ENCODE measurements at regions not wholly inside any gene's neighbourhood (a gene's known extent, or its start where the extent isn't known, plus 50 kb on each side); places are given as distances from the start of the nearest gene placed in this dataset.

GRCh38 chr15:96395687-96396086, 65.2 kb downstream of the NR2F2 start:
- H3K4me3 ChIP-seq (replicated peaks in 1 of 4; ENCODE audit: control extremely low read depth in 1 of 4, insufficient read depth in 1 of 4, low read depth in 3 of 4, low read length in 4 of 4) = no peak overlapping the region

GRCh38 chr15:96398776-96399175, 68.3 kb downstream of the NR2F2 start:
- H3K4me3 ChIP-seq (replicated peaks in 1 of 4; ENCODE audit: control extremely low read depth in 1 of 4, insufficient read depth in 1 of 4, low read depth in 3 of 4, low read length in 4 of 4) = no peak overlapping the region
- H3K79me2 ChIP-seq (ENCODE audit: control insufficient read depth, insufficient read depth, low read length) = no peaks in the 10 kb centered on the region
- DNase-seq (ENCODE audit: low read depth in 2 of 2) = no peak
- H4K20me1 ChIP-seq (ENCODE audit: control insufficient read depth, extremely low read depth, insufficient read depth, low read length) = no peaks in the 10 kb centered on the region
- no peak overlapping the region for H2AFZ ChIP-seq (ENCODE audit: low read length)
- H3K27ac ChIP-seq (ENCODE audit: insufficient read depth, low read length) = no peak overlapping the region
- H3K9ac ChIP-seq (ENCODE audit: insufficient read depth, low read length) = no peak overlapping the region
- no peak for TF ChIP-seq EZH2 (IDR thresholded peaks at IDR 0.05; ENCODE audit: low read length, missing control alignments)
- TF ChIP-seq CTCF (conservative IDR thresholded peaks at IDR 0.05 in 1 of 2, IDR thresholded peaks at IDR 0.05 in 1 of 2; ENCODE audit: low read depth in 1 of 2, low read length in 2 of 2) = no peak
- H3K4me2 ChIP-seq (ENCODE audit: extremely low read depth, insufficient read depth, low read length) = no peak overlapping the region
- H3K27me3 ChIP-seq (ENCODE audit: control insufficient read depth, insufficient read depth, low read length) = no peaks in the 10 kb centered on the region
- H3K9me3 ChIP-seq (ENCODE audit: control insufficient read depth, insufficient read depth, low read depth, low read length) = no peaks in the 10 kb centered on the region
- no peaks in the 10 kb centered on the region for H3K4me1 ChIP-seq (ENCODE audit: control insufficient read depth, extremely low read depth, insufficient read depth, low read length)
- H3K36me3 ChIP-seq (ENCODE audit: control insufficient read depth, insufficient read depth, low read length) = no peaks in the 10 kb centered on the region

More at GRCh38 chr15:96395687-96396086, 65.2 kb downstream of the NR2F2 start:
- Histone ChIP-seq H3K79me2 (ENCODE audit: control insufficient read depth, insufficient read depth, low read length) (no peaks in the 10 kb centered on the region), H3K9me3 (ENCODE audit: control insufficient read depth, insufficient read depth, low read depth, low read length) (no peaks in the 10 kb centered on the region), H3K9ac (ENCODE audit: insufficient read depth, low read length) (no peak overlapping the region), H3K27ac (ENCODE audit: insufficient read depth, low read length) (no peak overlapping the region), H3K27me3 (ENCODE audit: control insufficient read depth, insufficient read depth, low read length) (no peaks in the 10 kb centered on the region), H2AFZ (ENCODE audit: low read length) (no peak overlapping the region), H3K4me1 (ENCODE audit: control insufficient read depth, extremely low read depth, insufficient read depth, low read length) (peaks cover 4% of the 10 kb centered on the region), H3K4me2 (ENCODE audit: extremely low read depth, insufficient read depth, low read length) (no peak overlapping the region), H3K36me3 (ENCODE audit: control insufficient read depth, insufficient read depth, low read length) (no peaks in the 10 kb centered on the region), H4K20me1 (ENCODE audit: control insufficient read depth, extremely low read depth, insufficient read depth, low read length) (no peaks in the 10 kb centered on the region)
- TF ChIP-seq EZH2 (IDR thresholded peaks at IDR 0.05; ENCODE audit: low read length, missing control alignments) = no peak
- TF ChIP-seq CTCF (conservative IDR thresholded peaks at IDR 0.05 in 1 of 2, IDR thresholded peaks at IDR 0.05 in 1 of 2; ENCODE audit: low read depth in 1 of 2, low read length in 2 of 2) = no peak
- DNase-seq (ENCODE audit: low read depth in 2 of 2) = no peak

DNA sequence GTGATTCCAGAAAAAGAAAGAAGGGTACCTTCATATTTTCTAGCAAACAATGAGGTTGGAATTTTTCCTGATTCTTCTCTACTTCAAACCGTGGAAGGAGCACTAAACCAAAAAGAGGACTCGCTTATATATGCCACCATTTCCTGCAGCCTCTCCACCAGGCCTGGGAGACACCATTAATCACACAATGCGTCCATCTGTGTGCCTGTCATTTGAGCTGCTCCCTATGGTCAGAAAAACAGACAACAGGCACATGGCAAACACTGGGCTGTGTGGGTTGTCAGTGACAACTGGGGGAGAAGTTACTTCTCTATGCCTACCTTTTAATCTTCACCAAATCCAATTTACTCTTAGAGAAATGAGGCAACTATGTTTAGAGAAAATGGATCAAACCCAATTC, 71.9 kb downstream of the NR2F2 start:
- no peaks in the 10 kb centered on the region for H4K20me1 ChIP-seq (ENCODE audit: control insufficient read depth, extremely low read depth, insufficient read depth, low read length)
- no peak for DNase-seq (ENCODE audit: low read depth in 2 of 2)
- H3K4me1 ChIP-seq (ENCODE audit: control insufficient read depth, extremely low read depth, insufficient read depth, low read length) = no peaks in the 10 kb centered on the region
- no peak overlapping the region for H3K27ac ChIP-seq (ENCODE audit: insufficient read depth, low read length)
- TF ChIP-seq CTCF (conservative IDR thresholded peaks at IDR 0.05 in 1 of 2, IDR thresholded peaks at IDR 0.05 in 1 of 2; ENCODE audit: low read depth in 1 of 2, low read length in 2 of 2) (no peak), EZH2 (IDR thresholded peaks at IDR 0.05; ENCODE audit: low read length, missing control alignments) (no peak)
- H3K36me3 ChIP-seq (ENCODE audit: control insufficient read depth, insufficient read depth, low read length) = no peaks in the 10 kb centered on the region
- no peak overlapping the region for H3K9ac ChIP-seq (ENCODE audit: insufficient read depth, low read length)
- no peak overlapping the region for H3K4me2 ChIP-seq (ENCODE audit: extremely low read depth, insufficient read depth, low read length)
- no peak overlapping the region for H3K4me3 ChIP-seq (replicated peaks in 1 of 4; ENCODE audit: control extremely low read depth in 1 of 4, insufficient read depth in 1 of 4, low read depth in 3 of 4, low read length in 4 of 4)
- no peaks in the 10 kb centered on the region for H3K9me3 ChIP-seq (ENCODE audit: control insufficient read depth, insufficient read depth, low read depth, low read length)
- no peaks in the 10 kb centered on the region for H3K27me3 ChIP-seq (ENCODE audit: control insufficient read depth, insufficient read depth, low read length)
- H2AFZ ChIP-seq (ENCODE audit: low read length) = no peak overlapping the region
- H3K79me2 ChIP-seq (ENCODE audit: control insufficient read depth, insufficient read depth, low read length) = no peaks in the 10 kb centered on the region

All from fibroblast of lung (primary cell).